ENCODE measurements at regions not wholly inside any gene's neighbourhood (a gene's known extent, or its start where the extent isn't known, plus 50 kb on each side); places are given as distances from the start of the nearest gene placed in this dataset.
A peak's percentile ranks its signal among the peaks of the same experiment; 100 is the strongest.

GRCh38 chr5:173798127-173798810, 89.9 kb upstream of the CPEB4 start:
- H3K18ac ChIP-seq (ENCODE audit: low read length) = no peak overlapping the region
- no peaks in the 10 kb centered on the region for H3K36me3 ChIP-seq (replicated peaks in 1 of 2; ENCODE audit: control insufficient read depth in 2 of 2, insufficient read depth in 2 of 2, low read length in 2 of 2)
- DNase-seq (ENCODE audit: low spot score) = no peak
- H3K4me2 ChIP-seq (ENCODE audit: insufficient read depth, low read length, poor library complexity, severe bottlenecking) = no peak overlapping the region
- no peaks in the 10 kb centered on the region for H3K79me1 ChIP-seq (ENCODE audit: low read depth, low read length)
- peaks cover 0 to 6% (median 0%) of the 10 kb centered on the region in 3 experiments for H3K27me3 ChIP-seq (ENCODE audit: control insufficient read depth in 3 of 3, insufficient read depth in 3 of 3, low read depth in 1 of 3, low read length in 3 of 3)
- H2AK5ac ChIP-seq (ENCODE audit: low read depth, low read length) = no peak overlapping the region
- no peak overlapping the region for H2BK15ac ChIP-seq (ENCODE audit: low read length)
- no peaks in the 10 kb centered on the region for H3K9me3 ChIP-seq (replicated peaks in 1 of 2; ENCODE audit: control insufficient read depth in 2 of 2, insufficient read depth in 1 of 2, low read depth in 1 of 2, low read length in 2 of 2)
- H3K27ac ChIP-seq (replicated peaks; ENCODE audit: low read length) = no peak overlapping the region
- no peak overlapping the region for H2BK12ac ChIP-seq (ENCODE audit: low read length)
- H3K23ac ChIP-seq (ENCODE audit: low read depth, low read length, poor library complexity) = no peak overlapping the region
- no peak overlapping the region for H2BK5ac ChIP-seq (ENCODE audit: low read length)
- H3K14ac ChIP-seq (ENCODE audit: low read length) = no peak overlapping the region
- H4K8ac ChIP-seq (ENCODE audit: low read depth, low read length) = no peak overlapping the region
- H3K9ac ChIP-seq (ENCODE audit: low read depth, low read length, poor library complexity) = no peak overlapping the region
- H3K4me1 ChIP-seq (ENCODE audit: control insufficient read depth in 2 of 2, insufficient read depth in 1 of 2, low read depth in 1 of 2, low read length in 2 of 2) = no peaks in the 10 kb centered on the region
- no CpG with 5 or more reads among the region's 4 CpGs for WGBS, 2 donors (ENCODE audit: extremely low coverage in 2 of 2, insufficient read length in 2 of 2, insufficient replicate concordance in 1 of 2)
- H2AFZ ChIP-seq (ENCODE audit: low read length) = no peak overlapping the region
- no peak overlapping the region for H4K91ac ChIP-seq (ENCODE audit: low read depth, low read length, poor library complexity)
- H2BK120ac ChIP-seq (ENCODE audit: low read depth, low read length) = no peak overlapping the region
- no peak overlapping the region for H3K4ac ChIP-seq (ENCODE audit: low read length)
- H3K4me3 ChIP-seq (ENCODE audit: low read length in 2 of 2) = no peak overlapping the region

GRCh38 chr5:173800340-173800739, 87.8 kb upstream of the CPEB4 start:
- H2BK15ac ChIP-seq (ENCODE audit: low read length) = no peak overlapping the region
- H2BK12ac ChIP-seq (ENCODE audit: low read length) = no peak overlapping the region
- no peak overlapping the region for H2BK5ac ChIP-seq (ENCODE audit: low read length)
- H3K27me3 ChIP-seq (ENCODE audit: control insufficient read depth in 3 of 3, insufficient read depth in 3 of 3, low read depth in 1 of 3, low read length in 3 of 3) = peaks cover 0 to 6% (median 0%) of the 10 kb centered on the region in 3 experiments
- H2AFZ ChIP-seq (ENCODE audit: low read length) = no peak overlapping the region
- no peak overlapping the region for H3K4me2 ChIP-seq (ENCODE audit: insufficient read depth, low read length, poor library complexity, severe bottlenecking)
- H3K9me3 ChIP-seq (replicated peaks in 1 of 2; ENCODE audit: control insufficient read depth in 2 of 2, insufficient read depth in 1 of 2, low read depth in 1 of 2, low read length in 2 of 2) = no peaks in the 10 kb centered on the region
- no peak overlapping the region for H2AK5ac ChIP-seq (ENCODE audit: low read depth, low read length)
- no peak overlapping the region for H3K18ac ChIP-seq (ENCODE audit: low read length)
- H3K36me3 ChIP-seq (replicated peaks in 1 of 2; ENCODE audit: control insufficient read depth in 2 of 2, insufficient read depth in 2 of 2, low read length in 2 of 2) = no peaks in the 10 kb centered on the region
- H4K91ac ChIP-seq (ENCODE audit: low read depth, low read length, poor library complexity) = no peak overlapping the region
- no peak for DNase-seq (ENCODE audit: low spot score)
- no peak overlapping the region for H3K14ac ChIP-seq (ENCODE audit: low read length)
- H3K9ac ChIP-seq (ENCODE audit: low read depth, low read length, poor library complexity) = no peak overlapping the region
- H3K23ac ChIP-seq (ENCODE audit: low read depth, low read length, poor library complexity) = no peak overlapping the region
- no peak overlapping the region for H3K27ac ChIP-seq (replicated peaks; ENCODE audit: low read length)
- H3K4me3 ChIP-seq (ENCODE audit: low read length in 2 of 2) = no peak overlapping the region
- peaks cover under 1% of the 10 kb centered on the region for H3K79me1 ChIP-seq (ENCODE audit: low read depth, low read length)
- no peak overlapping the region for H4K8ac ChIP-seq (ENCODE audit: low read depth, low read length)
- H2BK120ac ChIP-seq (ENCODE audit: low read depth, low read length) = no peak overlapping the region
- no CpG with 5 or more reads among the region's 8 CpGs for WGBS, 2 donors (ENCODE audit: extremely low coverage in 2 of 2, insufficient read length in 2 of 2, insufficient replicate concordance in 1 of 2)
- no peak overlapping the region for H3K4ac ChIP-seq (ENCODE audit: low read length)
- no peaks in the 10 kb centered on the region for H3K4me1 ChIP-seq (ENCODE audit: control insufficient read depth in 2 of 2, insufficient read depth in 1 of 2, low read depth in 1 of 2, low read length in 2 of 2)

GRCh38 chr5:173801006-173801405, 87.1 kb upstream of the CPEB4 start:
- peaks cover 0 to 2% of the 10 kb centered on the region in 2 donors for H3K9me3 ChIP-seq (replicated peaks in 1 of 2; ENCODE audit: control insufficient read depth in 2 of 2, insufficient read depth in 1 of 2, low read depth in 1 of 2, low read length in 2 of 2)
- H3K4me1 ChIP-seq (ENCODE audit: control insufficient read depth in 2 of 2, insufficient read depth in 1 of 2, low read depth in 1 of 2, low read length in 2 of 2) = no peaks in the 10 kb centered on the region
- H2AK5ac ChIP-seq (ENCODE audit: low read depth, low read length) = no peak overlapping the region
- no peak overlapping the region for H3K4me2 ChIP-seq (ENCODE audit: insufficient read depth, low read length, poor library complexity, severe bottlenecking)
- H2BK15ac ChIP-seq (ENCODE audit: low read length) = no peak overlapping the region
- no peak overlapping the region for H3K18ac ChIP-seq (ENCODE audit: low read length)
- no peak overlapping the region for H3K23ac ChIP-seq (ENCODE audit: low read depth, low read length, poor library complexity)
- H4K91ac ChIP-seq (ENCODE audit: low read depth, low read length, poor library complexity) = no peak overlapping the region
- no peak overlapping the region for H2BK12ac ChIP-seq (ENCODE audit: low read length)
- no peak overlapping the region for H3K4me3 ChIP-seq (ENCODE audit: low read length in 2 of 2)
- H3K27me3 ChIP-seq (ENCODE audit: control insufficient read depth in 3 of 3, insufficient read depth in 3 of 3, low read depth in 1 of 3, low read length in 3 of 3) = peaks cover 0 to 6% (median 0%) of the 10 kb centered on the region in 3 experiments
- H3K4ac ChIP-seq (ENCODE audit: low read length) = no peak overlapping the region
- peaks cover 2% of the 10 kb centered on the region for H3K79me1 ChIP-seq (ENCODE audit: low read depth, low read length)
- no peak for DNase-seq (ENCODE audit: low spot score)
- H2BK120ac ChIP-seq (ENCODE audit: low read depth, low read length) = no peak overlapping the region
- no peak overlapping the region for H3K14ac ChIP-seq (ENCODE audit: low read length)
- H4K8ac ChIP-seq (ENCODE audit: low read depth, low read length) = no peak overlapping the region
- no peak overlapping the region for H3K27ac ChIP-seq (replicated peaks; ENCODE audit: low read length)
- H2AFZ ChIP-seq (ENCODE audit: low read length) = no peak overlapping the region
- H3K9ac ChIP-seq (ENCODE audit: low read depth, low read length, poor library complexity) = no peak overlapping the region
- no peaks in the 10 kb centered on the region for H3K36me3 ChIP-seq (replicated peaks in 1 of 2; ENCODE audit: control insufficient read depth in 2 of 2, insufficient read depth in 2 of 2, low read length in 2 of 2)
- no CpG with 5 or more reads among the region's 8 CpGs for WGBS, 2 donors (ENCODE audit: extremely low coverage in 2 of 2, insufficient read length in 2 of 2, insufficient replicate concordance in 1 of 2)
- H2BK5ac ChIP-seq (ENCODE audit: low read length) = no peak overlapping the region

- WGBS, 2 donors (ENCODE audit: extremely low coverage in 2 of 2, insufficient read length in 2 of 2, insufficient replicate concordance in 1 of 2) = no CpG with 5 or more reads among the region's 7 CpGs
- peaks cover 0 to 6% (median 0%) of the 10 kb centered on the region in 3 experiments for H3K27me3 ChIP-seq (ENCODE audit: control insufficient read depth in 3 of 3, insufficient read depth in 3 of 3, low read depth in 1 of 3, low read length in 3 of 3)
- peak overlapping the region; percentile 49 for H3K18ac ChIP-seq (ENCODE audit: low read length)
- H2BK5ac ChIP-seq (ENCODE audit: low read length) = no peak overlapping the region
- no peak overlapping the region for H3K27ac ChIP-seq (replicated peaks; ENCODE audit: low read length)
- H3K4me1 ChIP-seq (ENCODE audit: control insufficient read depth in 2 of 2, insufficient read depth in 1 of 2, low read depth in 1 of 2, low read length in 2 of 2) = no peaks in the 10 kb centered on the region
- peak overlapping the region; percentile 1 for H3K9ac ChIP-seq (ENCODE audit: low read depth, low read length, poor library complexity)
- no peak overlapping the region for H4K91ac ChIP-seq (ENCODE audit: low read depth, low read length, poor library complexity)
- no peak overlapping the region for H2AFZ ChIP-seq (ENCODE audit: low read length)
- H3K4ac ChIP-seq (ENCODE audit: low read length) = no peak overlapping the region
- peak overlapping the region; percentile 57 for H4K8ac ChIP-seq (ENCODE audit: low read depth, low read length)
- peak overlapping the region; percentile 24 for H2BK15ac ChIP-seq (ENCODE audit: low read length)
- no peak overlapping the region for H2BK12ac ChIP-seq (ENCODE audit: low read length)
- peaks cover 0 to 2% of the 10 kb centered on the region in 2 donors for H3K9me3 ChIP-seq (replicated peaks in 1 of 2; ENCODE audit: control insufficient read depth in 2 of 2, insufficient read depth in 1 of 2, low read depth in 1 of 2, low read length in 2 of 2)
- peak overlapping the region; percentile 44 for H2BK120ac ChIP-seq (ENCODE audit: low read depth, low read length)
- no peak overlapping the region for H3K4me2 ChIP-seq (ENCODE audit: insufficient read depth, low read length, poor library complexity, severe bottlenecking)
- no peaks in the 10 kb centered on the region for H3K36me3 ChIP-seq (replicated peaks in 1 of 2; ENCODE audit: control insufficient read depth in 2 of 2, insufficient read depth in 2 of 2, low read length in 2 of 2)
- peak overlapping the region; percentile 44 for H3K23ac ChIP-seq (ENCODE audit: low read depth, low read length, poor library complexity)
- no peak overlapping the region for H3K4me3 ChIP-seq (ENCODE audit: low read length in 2 of 2)
- peak overlapping the region; percentile 2 for H2AK5ac ChIP-seq (ENCODE audit: low read depth, low read length)
- peaks cover 2% of the 10 kb centered on the region for H3K79me1 ChIP-seq (ENCODE audit: low read depth, low read length)
- H3K14ac ChIP-seq (ENCODE audit: low read length) = no peak overlapping the region
- no peak for DNase-seq (ENCODE audit: low spot score)
Observed at GRCh38 chr5:173802670-173803165, 85.4 kb upstream of the CPEB4 start.
